H1 (cell line): ENCODE measurements at regions not wholly inside any gene's neighbourhood (a gene's known extent, or its start where the extent isn't known, plus 50 kb on each side); places are given as distances from the start of the nearest gene placed in this dataset.

Source experiments
- CTCF ChIA-PET: fragments of 300-600 bp; sonication (Branson Sonifier 250); formaldehyde crosslinking; loops from one replicate; lab custom pipeline; 2021; ENCODE audit not compliant: partially characterized antibody; lab: Charles Lee
- POLR2A ChIA-PET: fragments of 300-600 bp; sonication (Branson Sonifier 250); formaldehyde crosslinking; loops from one replicate; lab custom pipeline; 2021; ENCODE audit warnings: inconsistent platforms; ENCODE audit not compliant: partially characterized antibody; lab: Charles Lee
- DNase-seq, 2 experiments: peaks; one replicate each; pipeline versions ENCODE4 v3.0.0 to v3.0.0-alpha.2; 2010 to 2022; ENCODE audit warnings: low spot score in 2 of 2, low read depth in 1 of 2, mixed read lengths in 1 of 2
- FAIRE-seq: peaks from 2 replicates; lab custom pipeline; 2011; peaks lifted over from hg19 to GRCh38; lab: Jason Lieb, UNC
- H2AFZ ChIP-seq: 2 replicates; pipeline ENCODE4 v1.8.1; 2012; ENCODE audit warnings: low read length, inconsistent platforms
- H2AK5ac ChIP-seq: 2 replicates; pipeline ENCODE4 v1.6.1; 2013; ENCODE audit warnings: low read depth, low read length
- H2BK120ac ChIP-seq: replicated peaks from 2 replicates; pipeline ENCODE3; 2013; ENCODE audit warnings: low read depth, low read length, inconsistent platforms
- H2BK12ac ChIP-seq: 2 replicates; pipeline ENCODE4 v1.6.1; 2013; ENCODE audit warnings: low read depth, low read length
- H2BK15ac ChIP-seq: 2 replicates; pipeline ENCODE4 v1.6.1; 2013; ENCODE audit warnings: low read length
- H2BK20ac ChIP-seq: 2 replicates; pipeline ENCODE4 v1.6.1; 2013; ENCODE audit warnings: low read length
- H2BK5ac ChIP-seq: 2 replicates; pipeline ENCODE4 v1.6.1; 2013; ENCODE audit warnings: low read depth, low read length
- H3K14ac ChIP-seq: 2 replicates; pipeline ENCODE4 v1.6.1; 2013; ENCODE audit warnings: inconsistent platforms; ENCODE audit not compliant: insufficient read length
- H3K18ac ChIP-seq: 2 replicates; pipeline ENCODE4 v1.6.1; 2013; ENCODE audit warnings: low read length; ENCODE audit errors: extremely low read depth
- H3K23ac ChIP-seq: 2 replicates; pipeline ENCODE4 v1.6.1; 2013; ENCODE audit warnings: inconsistent platforms; ENCODE audit not compliant: insufficient read length
- H3K23me2 ChIP-seq: 2 replicates; pipeline ENCODE4 v1.6.1; 2013; ENCODE audit warnings: low read depth, low read length
- H3K27ac ChIP-seq: 2 replicates; pipeline ENCODE4 v1.6.1; 2011; ENCODE audit warnings: low read depth, low read length, inconsistent platforms
- H3K27me3 ChIP-seq, 4 experiments: replicated peaks in 1 of 4; 1 replicate in 1 of 4; 2 replicates in 3 of 4; pipeline versions ENCODE4 v1.6.1 to v1.8.1; 2011 to 2013; ENCODE audit warnings: low read length in 3 of 4, mild to moderate bottlenecking in 3 of 4, inconsistent platforms in 2 of 4, mixed read lengths in 2 of 4, moderate library complexity in 1 of 4; ENCODE audit not compliant: control insufficient read depth in 3 of 4, insufficient read depth in 3 of 4; ENCODE audit errors: extremely low read depth in 1 of 4
- H3K36me3 ChIP-seq, 4 experiments: 2 replicates each; pipeline versions ENCODE4 v1.6.1 to v1.8.1; 2011 to 2013; ENCODE audit warnings: mild to moderate bottlenecking in 4 of 4, low read length in 3 of 4, moderate library complexity in 2 of 4, control low read depth in 1 of 4, inconsistent platforms in 1 of 4; ENCODE audit not compliant: insufficient read depth in 4 of 4, control insufficient read depth in 2 of 4
- H3K4ac ChIP-seq: replicated peaks from 2 replicates; pipeline ENCODE3; 2013; ENCODE audit warnings: low read length, low read depth, mixed read lengths, inconsistent platforms; ENCODE audit not compliant: insufficient read length
- H3K4me1 ChIP-seq, 4 experiments: replicated peaks in 1 of 4; 1 replicate in 1 of 4; 2 replicates in 3 of 4; pipeline versions ENCODE4 v1.6.1 to v1.8.1; 2011 to 2013; ENCODE audit warnings: low read length in 3 of 4, inconsistent platforms in 2 of 4, mixed read lengths in 1 of 4; ENCODE audit not compliant: insufficient read depth in 4 of 4, control insufficient read depth in 3 of 4
- H3K4me2 ChIP-seq, 2 experiments: 2 replicates each; pipeline versions ENCODE4 v1.6.1 to v1.8.1; 2011 to 2013; ENCODE audit warnings: low read depth in 2 of 2, low read length in 2 of 2, control low read depth in 1 of 2, inconsistent platforms in 1 of 2, mild to moderate bottlenecking in 1 of 2; ENCODE audit not compliant: insufficient read depth in 1 of 2
- H3K4me3 ChIP-seq, 4 experiments: fragments of 200-600, 300-600 bp in 1 of 4; sonication (generic), shearing (Covaris generic), sonication (Bioruptor Twin) in 1 of 4; 2 replicates each; pipeline versions ENCODE4 v1.5.1 to v1.8.1; 2011 to 2016; ENCODE audit warnings: low read length in 4 of 4, low read depth in 3 of 4, control low read depth in 2 of 4, inconsistent platforms in 2 of 4, mild to moderate bottlenecking in 2 of 4, mixed read lengths in 1 of 4, moderate library complexity in 1 of 4; ENCODE audit not compliant: insufficient read depth in 2 of 4; ENCODE audit errors: extremely low read depth in 1 of 4
- H3K56ac ChIP-seq: replicated peaks from 2 replicates; pipeline ENCODE3; 2013; ENCODE audit warnings: low read depth, mild to moderate bottlenecking, mixed read lengths, low read length, inconsistent platforms; ENCODE audit not compliant: insufficient read length
- H3K79me1 ChIP-seq: 2 replicates; pipeline ENCODE4 v1.6.1; 2013; ENCODE audit warnings: low read depth, low read length, control low read depth
- H3K79me2 ChIP-seq, 2 experiments: 2 replicates each; pipeline versions ENCODE4 v1.6.1 to v1.8.1; 2012 to 2013; ENCODE audit warnings: low read length in 2 of 2, mild to moderate bottlenecking in 2 of 2, inconsistent platforms in 1 of 2; ENCODE audit not compliant: insufficient read depth in 2 of 2, control insufficient read depth in 1 of 2
- H3K9ac ChIP-seq, 4 experiments: replicated peaks in 1 of 4; 1 replicate in 1 of 4; 2 replicates in 3 of 4; pipeline versions ENCODE4 v1.6.1 to v1.8.1; 2011 to 2013; ENCODE audit warnings: low read depth in 3 of 4, low read length in 3 of 4, control low read depth in 2 of 4, mild to moderate bottlenecking in 2 of 4, moderate library complexity in 2 of 4, inconsistent platforms in 1 of 4; ENCODE audit errors: extremely low read depth in 1 of 4
- H3K9me3 ChIP-seq, 2 experiments: 2 replicates each; pipeline versions ENCODE4 v1.6.1 to v1.8.1; 2012 to 2013; ENCODE audit warnings: mild to moderate bottlenecking in 2 of 2, moderate library complexity in 2 of 2, control low read depth in 1 of 2, inconsistent platforms in 1 of 2, low read depth in 1 of 2, low read length in 1 of 2, mixed read lengths in 1 of 2; ENCODE audit not compliant: insufficient read depth in 2 of 2
- H4K20me1 ChIP-seq, 2 experiments: replicated peaks in 1 of 2; 2 replicates each; pipeline versions ENCODE3 to v1.8.1; 2011 to 2013; ENCODE audit warnings: inconsistent platforms in 2 of 2, low read length in 2 of 2, mild to moderate bottlenecking in 1 of 2; ENCODE audit not compliant: insufficient read depth in 2 of 2, control insufficient read depth in 1 of 2
- H4K5ac ChIP-seq: 2 replicates; pipeline ENCODE4 v1.6.1; 2013; ENCODE audit warnings: low read length, low read depth, mixed read lengths, inconsistent platforms; ENCODE audit not compliant: insufficient read length
- H4K8ac ChIP-seq: 2 replicates; pipeline ENCODE4 v1.8.0; 2013; ENCODE audit warnings: mild to moderate bottlenecking, moderate library complexity, low read length, inconsistent platforms; ENCODE audit not compliant: insufficient read depth; ENCODE audit errors: extremely low read depth
- H4K91ac ChIP-seq: replicated peaks from 2 replicates; pipeline ENCODE3; 2013; ENCODE audit warnings: low read length, mixed read lengths, inconsistent platforms; ENCODE audit not compliant: insufficient read length
- KDM4A ChIP-seq: IDR thresholded peaks from one replicate; pipeline ENCODE4 v1.7.1; 2012; ENCODE audit warnings: low read depth, mild to moderate bottlenecking, moderate library complexity, low read length, inconsistent platforms; ENCODE audit not compliant: severe bottlenecking
- MAFK ChIP-seq: IDR thresholded peaks from 2 replicates; pipeline ENCODE4 v1.6.1; 2012; ENCODE audit warnings: low read depth, mild to moderate bottlenecking, improper control_type of control experiment, low read length
- RFX5 ChIP-seq: IDR thresholded peaks from 2 replicates; pipeline ENCODE4 v1.6.1; 2011; ENCODE audit warnings: low read depth, low read length, improper control_type of control experiment, borderline replicate concordance
- RNF2 ChIP-seq: fragments of 200-900, 300-1000 bp; sonication (generic); IDR thresholded peaks from 2 replicates; pipeline ENCODE4 v1.7.1; 2016; ENCODE audit warnings: borderline replicate concordance, low read depth, mild to moderate bottlenecking, antibody characterized with exemption, low read length; ENCODE audit not compliant: poor library complexity, severe bottlenecking; ENCODE audit errors: missing control alignments
- WGBS, 2 experiments: shearing (Covaris generic) in 1 of 2; methylation state at CpG; one replicate each; pipeline versions ENCODE4 v1.1.6 to v1.1.7; 2013 to 2015; ENCODE audit warnings: low lambda C conversion rate in 2 of 2, mixed read lengths in 2 of 2, inconsistent platforms in 1 of 2, low coverage in 1 of 2, missing lambda C conversion rate in 1 of 2; ENCODE audit not compliant: insufficient replicate concordance in 2 of 2, insufficient coverage in 1 of 2, insufficient read length in 1 of 2; ENCODE audit errors: extremely low coverage in 1 of 2, missing lambda C conversion rate in 1 of 2; 5-methylcytosine and 5-hydroxymethylcytosine counted together

GRCh38 chr3:191740712-191741111 is 279.7 kb downstream of the PYDC2 start:
- H3K23me2 ChIP-seq, result no peaks in the 10 kb centered on the region
- POLR2A ChIA-PET, result no interaction called here
- H3K4me2 ChIP-seq, result no peak overlapping the region
- H3K14ac ChIP-seq, result no peak overlapping the region
- CTCF ChIA-PET, result no interaction called here
- H3K36me3 ChIP-seq, result peaks cover 0 to 3% (median 0%) of the 10 kb centered on the region in 4 experiments; a peak in 1 of 8 replicates
- H3K79me2 ChIP-seq, result no peaks in the 10 kb centered on the region
- H3K23ac ChIP-seq, result no peak overlapping the region
- H4K20me1 ChIP-seq, result no peaks in the 10 kb centered on the region
- no peak overlapping the region for H4K5ac ChIP-seq
- H4K91ac ChIP-seq, result no peak overlapping the region
- no peaks in the 10 kb centered on the region for H3K4me1 ChIP-seq
- H3K27ac ChIP-seq, result no peak overlapping the region
- H3K79me1 ChIP-seq, result no peaks in the 10 kb centered on the region
- no peak overlapping the region for H2BK5ac ChIP-seq
- DNase-seq (no peak), FAIRE-seq (no peak)
- H3K9ac ChIP-seq, result no peak overlapping the region
- H2AK5ac ChIP-seq, result no peak overlapping the region
- H3K4me3 ChIP-seq, result no peak overlapping the region
- no peak overlapping the region for H2BK20ac ChIP-seq
- no peak overlapping the region for H3K18ac ChIP-seq
- H4K8ac ChIP-seq, result no peak overlapping the region
- no peak overlapping the region for H2BK15ac ChIP-seq
- peaks cover 12 to 22% of the 10 kb centered on the region in 2 experiments for H3K9me3 ChIP-seq
- H3K27me3 ChIP-seq, result no peaks in the 10 kb centered on the region
- no peak overlapping the region for H2AFZ ChIP-seq
- no peak overlapping the region for H2BK12ac ChIP-seq
- WGBS, 2 experiments, result 95% methylated on average over 2 of the region's 2 CpGs; no CpG with 5 or more reads in 1 of the 2 experiments
- no peak overlapping the region for H3K4ac ChIP-seq
- no peak overlapping the region for H3K56ac ChIP-seq
- H2BK120ac ChIP-seq, result no peak overlapping the region
- TF ChIP-seq KDM4A (no peak), RNF2 (no peak), MAFK (no peak), RFX5 (no peak)
